HL-60 (cell line): ENCODE measurements at regions not wholly inside any gene's neighbourhood (a gene's known extent, or its start where the extent isn't known, plus 50 kb on each side); places are given as distances from the start of the nearest gene placed in this dataset.

Source experiments
- GABPA ChIP-seq: IDR thresholded peaks from 2 replicates; pipeline ENCODE4 v1.6.1; 2012; ENCODE audit warnings: low read depth
- POLR2AphosphoS5 ChIP-seq: IDR thresholded peaks from 2 replicates; pipeline ENCODE4 v1.6.1; 2012; ENCODE audit warnings: low read depth
- REST ChIP-seq: IDR thresholded peaks from 2 replicates; pipeline ENCODE4 v1.6.1; 2012; ENCODE audit warnings: low read depth; ENCODE audit not compliant: insufficient replicate concordance
- TF ChIP-seq, protein P1 (sequence below): IDR thresholded peaks from one replicate; pipeline ENCODE4 v1.5.1; 2011; ENCODE audit warnings: low read length, control low read depth, inconsistent platforms; ENCODE audit not compliant: insufficient read depth

- TF ChIP-seq POLR2AphosphoS5 (no peak), REST (no peak), GABPA (no peak)
- TF ChIP-seq, protein P1, sequence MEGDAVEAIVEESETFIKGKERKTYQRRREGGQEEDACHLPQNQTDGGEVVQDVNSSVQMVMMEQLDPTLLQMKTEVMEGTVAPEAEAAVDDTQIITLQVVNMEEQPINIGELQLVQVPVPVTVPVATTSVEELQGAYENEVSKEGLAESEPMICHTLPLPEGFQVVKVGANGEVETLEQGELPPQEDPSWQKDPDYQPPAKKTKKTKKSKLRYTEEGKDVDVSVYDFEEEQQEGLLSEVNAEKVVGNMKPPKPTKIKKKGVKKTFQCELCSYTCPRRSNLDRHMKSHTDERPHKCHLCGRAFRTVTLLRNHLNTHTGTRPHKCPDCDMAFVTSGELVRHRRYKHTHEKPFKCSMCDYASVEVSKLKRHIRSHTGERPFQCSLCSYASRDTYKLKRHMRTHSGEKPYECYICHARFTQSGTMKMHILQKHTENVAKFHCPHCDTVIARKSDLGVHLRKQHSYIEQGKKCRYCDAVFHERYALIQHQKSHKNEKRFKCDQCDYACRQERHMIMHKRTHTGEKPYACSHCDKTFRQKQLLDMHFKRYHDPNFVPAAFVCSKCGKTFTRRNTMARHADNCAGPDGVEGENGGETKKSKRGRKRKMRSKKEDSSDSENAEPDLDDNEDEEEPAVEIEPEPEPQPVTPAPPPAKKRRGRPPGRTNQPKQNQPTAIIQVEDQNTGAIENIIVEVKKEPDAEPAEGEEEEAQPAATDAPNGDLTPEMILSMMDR, result no peak
These were observed 344.6 kb downstream of the C12orf75 start for GRCh38 chr12:105674871-105675699.
